ENCODE measurements at regions not wholly inside any gene's neighbourhood (a gene's known extent, or its start where the extent isn't known, plus 50 kb on each side); places are given as distances from the start of the nearest gene placed in this dataset.

DNA sequence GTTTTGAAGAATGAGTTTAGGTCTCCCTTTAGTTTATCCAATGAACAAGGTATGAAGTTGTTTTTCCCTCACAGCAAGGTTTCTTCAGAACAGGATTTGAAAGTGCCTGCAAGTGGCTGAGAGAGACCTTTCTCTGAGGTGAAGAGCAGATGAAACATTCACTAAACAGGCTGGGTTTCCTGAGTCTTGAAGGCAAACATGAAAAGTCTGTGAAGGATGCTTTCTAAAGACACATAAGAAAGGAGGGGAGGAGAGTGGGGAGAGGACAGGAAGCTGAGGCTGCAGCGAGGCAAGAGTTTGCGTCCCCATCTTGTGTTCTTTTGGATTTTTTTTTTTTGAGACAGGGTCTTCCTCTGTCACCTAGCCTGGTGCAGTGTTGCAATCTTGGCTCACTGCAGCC lies 95.7 kb upstream of the SIM2 start:
- Histone ChIP-seq H3K27ac (no peak overlapping the region), H3K9me3 (no peaks in the 10 kb centered on the region), H3K27me3 (no peaks in the 10 kb centered on the region), H3K36me3 (no peaks in the 10 kb centered on the region), H3K4me1 (no peaks in the 10 kb centered on the region), H3K4me3 (replicated peaks in 1 of 3) (no peak overlapping the region)
- WGBS, 2 donors, result 32% methylated on average over 2 of the region's 2 CpGs
- TF ChIP-seq, protein P1, sequence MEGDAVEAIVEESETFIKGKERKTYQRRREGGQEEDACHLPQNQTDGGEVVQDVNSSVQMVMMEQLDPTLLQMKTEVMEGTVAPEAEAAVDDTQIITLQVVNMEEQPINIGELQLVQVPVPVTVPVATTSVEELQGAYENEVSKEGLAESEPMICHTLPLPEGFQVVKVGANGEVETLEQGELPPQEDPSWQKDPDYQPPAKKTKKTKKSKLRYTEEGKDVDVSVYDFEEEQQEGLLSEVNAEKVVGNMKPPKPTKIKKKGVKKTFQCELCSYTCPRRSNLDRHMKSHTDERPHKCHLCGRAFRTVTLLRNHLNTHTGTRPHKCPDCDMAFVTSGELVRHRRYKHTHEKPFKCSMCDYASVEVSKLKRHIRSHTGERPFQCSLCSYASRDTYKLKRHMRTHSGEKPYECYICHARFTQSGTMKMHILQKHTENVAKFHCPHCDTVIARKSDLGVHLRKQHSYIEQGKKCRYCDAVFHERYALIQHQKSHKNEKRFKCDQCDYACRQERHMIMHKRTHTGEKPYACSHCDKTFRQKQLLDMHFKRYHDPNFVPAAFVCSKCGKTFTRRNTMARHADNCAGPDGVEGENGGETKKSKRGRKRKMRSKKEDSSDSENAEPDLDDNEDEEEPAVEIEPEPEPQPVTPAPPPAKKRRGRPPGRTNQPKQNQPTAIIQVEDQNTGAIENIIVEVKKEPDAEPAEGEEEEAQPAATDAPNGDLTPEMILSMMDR (IDR thresholded peaks at IDR 0.05), result no peak
- no peak for TF ChIP-seq POLR2A (IDR thresholded peaks at IDR 0.05)
- intact Hi-C loops (cut with DNase I), result no loop called here
- DNase-seq, result no peak

- WGBS, 2 donors, result 58 to 73% methylated on average over 6 to 8 of the region's 8 CpGs
- intact Hi-C loops (cut with DNase I), result no loop called here
- no peaks in the 10 kb centered on the region for H3K36me3 ChIP-seq
- H3K27me3 ChIP-seq, result no peaks in the 10 kb centered on the region
- no peak overlapping the region for H3K27ac ChIP-seq
- H3K9me3 ChIP-seq, result no peaks in the 10 kb centered on the region
- TF ChIP-seq, protein P1 (IDR thresholded peaks at IDR 0.05), result no peak
- no peak for TF ChIP-seq POLR2A (IDR thresholded peaks at IDR 0.05)
- H3K4me3 ChIP-seq (replicated peaks in 1 of 3), result no peak overlapping the region
- no peak for DNase-seq
- H3K4me1 ChIP-seq, result no peaks in the 10 kb centered on the region
Measured at GRCh38 chr21:36605426-36605825, 93.5 kb upstream of the SIM2 start.

- intact Hi-C loops (cut with DNase I), result no loop called here
- Histone ChIP-seq H3K36me3 (no peaks in the 10 kb centered on the region), H3K9me3 (no peaks in the 10 kb centered on the region), H3K4me1 (no peaks in the 10 kb centered on the region), H3K27ac (no peak overlapping the region), H3K27me3 (no peaks in the 10 kb centered on the region), H3K4me3 (replicated peaks in 1 of 3) (no peak overlapping the region)
- no peak for TF ChIP-seq POLR2A (IDR thresholded peaks at IDR 0.05)
- TF ChIP-seq, protein P1 (IDR thresholded peaks at IDR 0.05), result no peak
- 75 to 79% methylated on average over 19 of the region's 19 CpGs for WGBS, 2 donors
- DNase-seq, result no peak
Measured at GRCh38 chr21:36606287-36606982, 92.5 kb upstream of the SIM2 start.

DNA sequence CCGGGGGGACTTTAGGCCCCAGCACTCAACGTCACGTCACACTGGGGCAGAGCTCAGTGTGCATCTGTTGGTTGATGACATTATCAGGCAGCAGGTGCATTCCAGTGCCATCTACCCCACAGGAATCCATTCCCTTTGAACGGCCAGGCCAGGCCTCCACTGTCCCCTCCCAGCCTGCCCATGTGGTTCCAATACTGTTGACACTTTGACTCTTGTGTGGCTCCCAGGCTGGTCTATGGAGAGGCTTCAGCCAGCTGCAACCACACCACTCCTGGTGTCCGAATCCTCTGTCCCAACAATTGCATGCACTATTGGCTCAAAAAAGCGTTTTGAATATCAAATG lies 92.0 kb upstream of the SIM2 start:
- Histone ChIP-seq H3K4me1 (no peaks in the 10 kb centered on the region), H3K36me3 (no peaks in the 10 kb centered on the region), H3K4me3 (replicated peaks in 1 of 3) (no peak overlapping the region), H3K27me3 (no peaks in the 10 kb centered on the region), H3K27ac (no peak overlapping the region), H3K9me3 (no peaks in the 10 kb centered on the region)
- WGBS, 2 donors, result 85 to 86% methylated on average over 6 of the region's 6 CpGs
- TF ChIP-seq POLR2A (IDR thresholded peaks at IDR 0.05), result no peak
- TF ChIP-seq, protein P1 (IDR thresholded peaks at IDR 0.05), result no peak
- intact Hi-C loops (cut with DNase I), result no loop called here
- DNase-seq, result no peak

DNA sequence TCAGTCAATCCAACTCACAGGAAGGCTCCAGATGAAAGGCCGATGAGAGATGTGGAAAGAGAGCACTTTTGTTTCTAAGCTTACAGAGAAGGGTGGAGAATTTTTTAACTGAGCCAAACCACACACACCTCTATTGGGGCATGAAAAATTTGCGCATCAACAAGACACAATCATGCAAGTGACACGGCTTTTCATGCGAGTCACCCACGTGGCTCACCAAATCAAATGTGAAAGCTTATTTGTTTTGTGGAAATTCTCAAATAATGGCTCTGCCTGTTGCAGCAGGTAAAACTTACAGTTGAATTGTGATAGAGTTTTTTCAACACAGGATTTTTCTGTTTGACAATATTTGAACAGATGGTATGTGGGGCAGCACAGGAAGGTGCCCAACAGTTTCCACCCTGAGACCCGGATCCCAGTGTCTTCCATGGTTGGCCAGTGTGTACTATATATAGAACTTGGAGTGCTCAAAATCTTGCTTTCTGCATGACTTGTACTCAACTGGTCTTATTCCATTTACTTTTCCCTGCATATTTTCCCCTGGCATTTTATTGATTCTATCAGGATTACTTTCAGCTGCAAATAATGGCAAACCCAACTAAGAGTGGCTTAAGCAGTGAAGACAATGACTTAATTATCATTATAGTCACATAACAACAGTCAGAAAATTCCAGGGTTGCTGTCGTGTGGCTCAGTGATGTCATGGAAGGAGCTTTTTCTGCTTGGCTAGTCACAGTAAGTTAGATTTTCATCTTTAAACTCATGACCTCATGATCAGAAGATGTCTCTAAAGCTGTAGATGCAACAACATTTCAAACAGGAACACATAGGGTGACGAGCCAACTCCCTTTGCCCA lies 90.6 kb upstream of the SIM2 start:
- H3K27ac ChIP-seq, result no peak overlapping the region
- H3K4me3 ChIP-seq (replicated peaks in 1 of 3), result no peak overlapping the region
- H3K4me1 ChIP-seq, result no peaks in the 10 kb centered on the region
- no peaks in the 10 kb centered on the region for H3K36me3 ChIP-seq
- no peak for DNase-seq
- TF ChIP-seq, protein P1 (IDR thresholded peaks at IDR 0.05), result no peak
- no peak for TF ChIP-seq POLR2A (IDR thresholded peaks at IDR 0.05)
- H3K27me3 ChIP-seq, result no peaks in the 10 kb centered on the region
- H3K9me3 ChIP-seq, result no peaks in the 10 kb centered on the region
- intact Hi-C loops (cut with DNase I), result no loop called here
- WGBS, 2 donors, result 70 to 76% methylated on average over 8 of the region's 8 CpGs

Data from thyroid gland (tissue), 4 donors.